GM12874 (cell line): ENCODE measurements at regions not wholly inside any gene's neighbourhood (a gene's known extent, or its start where the extent isn't known, plus 50 kb on each side); places are given as distances from the start of the nearest gene placed in this dataset.

Experiments
- TF ChIP-seq, protein P1 (sequence below): IDR thresholded peaks from 2 replicates; pipeline ENCODE4 v1.5.1; 2011; ENCODE audit warnings: low read depth, mild to moderate bottlenecking, control low read depth, low read length, moderate library complexity; ENCODE audit not compliant: insufficient read depth

DNA sequence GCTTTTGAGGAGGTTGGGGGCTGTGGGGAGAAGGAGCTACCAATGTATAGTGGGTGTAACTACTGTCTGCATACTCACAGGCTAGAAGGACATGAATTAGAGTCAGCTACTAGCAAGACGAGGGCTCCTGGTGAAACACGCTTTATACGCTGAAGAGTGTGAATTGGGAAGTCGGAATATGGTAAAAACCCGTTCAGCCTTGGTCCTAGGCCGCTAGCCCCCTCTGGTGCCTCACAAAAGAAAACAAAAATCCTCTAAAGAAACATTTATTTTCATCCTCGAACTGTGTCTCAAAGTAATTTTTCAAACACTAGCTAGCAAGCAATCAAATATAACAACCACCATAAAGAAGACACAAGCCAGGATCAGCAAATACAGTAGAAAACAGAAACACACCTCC lies 338.1 kb upstream of the SEMA3C start:
- TF ChIP-seq, protein P1, sequence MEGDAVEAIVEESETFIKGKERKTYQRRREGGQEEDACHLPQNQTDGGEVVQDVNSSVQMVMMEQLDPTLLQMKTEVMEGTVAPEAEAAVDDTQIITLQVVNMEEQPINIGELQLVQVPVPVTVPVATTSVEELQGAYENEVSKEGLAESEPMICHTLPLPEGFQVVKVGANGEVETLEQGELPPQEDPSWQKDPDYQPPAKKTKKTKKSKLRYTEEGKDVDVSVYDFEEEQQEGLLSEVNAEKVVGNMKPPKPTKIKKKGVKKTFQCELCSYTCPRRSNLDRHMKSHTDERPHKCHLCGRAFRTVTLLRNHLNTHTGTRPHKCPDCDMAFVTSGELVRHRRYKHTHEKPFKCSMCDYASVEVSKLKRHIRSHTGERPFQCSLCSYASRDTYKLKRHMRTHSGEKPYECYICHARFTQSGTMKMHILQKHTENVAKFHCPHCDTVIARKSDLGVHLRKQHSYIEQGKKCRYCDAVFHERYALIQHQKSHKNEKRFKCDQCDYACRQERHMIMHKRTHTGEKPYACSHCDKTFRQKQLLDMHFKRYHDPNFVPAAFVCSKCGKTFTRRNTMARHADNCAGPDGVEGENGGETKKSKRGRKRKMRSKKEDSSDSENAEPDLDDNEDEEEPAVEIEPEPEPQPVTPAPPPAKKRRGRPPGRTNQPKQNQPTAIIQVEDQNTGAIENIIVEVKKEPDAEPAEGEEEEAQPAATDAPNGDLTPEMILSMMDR: no peak

DNA sequence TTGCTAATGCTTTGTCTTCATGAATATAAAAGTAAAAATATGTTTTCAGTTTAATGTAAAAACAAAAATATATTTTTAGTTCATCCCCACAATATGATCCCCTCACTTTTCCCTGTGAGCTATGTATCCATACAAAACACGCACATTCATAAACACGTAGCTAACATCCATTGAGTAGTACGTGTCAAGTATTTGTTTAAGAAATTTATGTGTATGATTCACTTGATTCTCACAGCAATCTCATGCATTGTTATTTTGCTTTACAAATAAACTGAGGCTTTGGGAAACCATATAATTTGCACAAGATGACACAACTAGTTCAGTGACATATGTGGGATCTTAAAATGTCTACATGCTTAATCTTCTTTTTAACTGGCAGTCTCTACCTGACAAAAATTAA lies 329.6 kb upstream of the SEMA3C start:
- TF ChIP-seq, protein P1: no peak

DNA sequence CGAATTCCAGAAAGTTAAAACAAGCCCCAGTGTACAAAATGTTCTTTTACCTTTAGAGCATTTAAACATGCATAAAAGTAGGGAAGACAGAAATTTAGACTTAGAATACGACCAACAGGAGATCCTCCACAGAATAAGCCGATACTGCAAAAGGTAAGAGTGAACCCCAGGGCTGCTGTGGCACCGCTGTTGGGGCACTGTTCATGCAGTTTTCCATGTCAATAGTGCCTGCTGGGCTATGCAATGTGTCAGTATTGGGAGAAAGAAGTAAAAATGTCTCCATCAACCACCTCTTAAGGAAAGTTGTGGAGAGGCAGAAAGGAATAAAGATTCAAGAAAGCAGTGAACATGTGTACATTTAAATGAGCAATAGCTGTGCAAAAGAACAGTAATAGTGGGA lies 326.5 kb upstream of the SEMA3C start:
- TF ChIP-seq, protein P1: no peak

DNA sequence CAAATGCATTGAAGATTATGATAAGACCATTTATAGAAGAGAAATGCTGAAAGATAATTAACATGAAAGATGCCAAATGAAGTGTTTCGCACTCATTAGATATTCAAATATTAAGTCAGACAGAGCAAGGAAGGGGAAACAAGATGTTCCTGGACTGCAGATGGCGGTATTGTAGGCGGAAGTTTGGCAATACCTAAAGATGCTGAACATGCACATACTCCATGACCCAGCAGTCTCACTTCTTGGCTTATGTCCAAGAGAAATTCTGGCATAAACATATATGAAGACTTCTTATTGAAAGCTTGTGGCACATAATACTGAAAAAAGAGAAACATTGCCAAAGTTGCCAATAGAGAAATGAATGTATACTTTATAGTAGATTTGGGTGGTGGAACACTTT lies 325.4 kb upstream of the SEMA3C start:
- TF ChIP-seq, protein P1: no peak

DNA sequence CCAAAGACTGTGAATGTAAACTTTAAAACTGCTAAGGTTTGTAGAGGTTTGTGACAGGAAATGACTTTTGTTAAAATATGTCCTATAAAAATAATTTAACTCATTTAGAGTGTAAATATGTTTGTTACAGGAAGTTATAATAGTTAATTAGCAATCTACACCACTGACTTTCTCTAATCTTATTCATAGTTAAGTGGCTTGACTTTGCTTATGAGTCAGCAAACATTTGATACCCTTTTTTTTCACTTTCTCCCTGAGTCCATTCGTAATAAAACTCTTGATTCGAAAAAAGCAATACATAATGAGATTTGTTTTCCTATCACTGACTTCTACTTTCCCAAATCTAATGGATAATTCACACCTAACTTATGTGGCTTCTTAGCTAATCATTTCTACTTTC lies 317.7 kb upstream of the SEMA3C start:
- TF ChIP-seq, protein P1: no peak

DNA sequence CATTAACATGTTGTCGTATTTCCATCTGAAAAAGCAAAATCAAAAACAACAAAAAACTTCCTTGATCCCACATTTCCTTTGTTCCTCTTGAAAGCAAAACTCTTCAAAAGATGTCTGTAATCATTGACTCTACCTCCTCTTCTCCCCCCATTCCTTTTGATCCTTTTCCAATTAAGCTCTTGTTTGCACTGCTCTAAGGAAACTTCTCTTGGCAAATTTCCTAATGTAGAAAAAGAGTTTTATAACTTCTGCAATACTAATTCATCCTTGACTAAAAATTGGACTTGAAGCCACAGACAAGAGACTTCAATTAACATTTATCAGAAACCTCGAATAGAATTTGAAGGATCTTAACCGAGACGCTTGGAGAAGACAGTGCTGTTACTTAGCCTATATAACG lies 317.1 kb upstream of the SEMA3C start:
- TF ChIP-seq, protein P1: no peak

DNA sequence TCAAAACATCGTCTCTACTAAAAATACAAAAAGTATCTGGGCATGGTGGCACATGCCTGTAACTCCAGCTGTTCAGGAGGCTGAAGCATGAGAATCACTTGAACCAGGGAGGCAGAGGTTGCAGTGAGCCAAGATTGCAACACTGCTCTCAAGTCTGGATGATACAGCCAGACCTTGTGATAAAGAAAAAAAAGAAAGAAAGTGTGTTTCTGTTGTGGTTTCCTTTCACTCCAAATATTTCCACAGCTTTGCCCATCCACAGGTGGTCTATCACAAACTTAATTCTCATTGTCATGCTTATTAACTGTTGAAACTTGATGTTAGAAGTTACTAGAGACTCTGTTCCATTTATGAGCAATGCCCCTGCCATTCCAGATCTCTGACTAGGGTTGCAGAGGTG lies 316.0 kb upstream of the SEMA3C start:
- TF ChIP-seq, protein P1: no peak
